ENCODE measurements at regions not wholly inside any gene's neighbourhood (a gene's known extent, or its start where the extent isn't known, plus 50 kb on each side); places are given as distances from the start of the nearest gene placed in this dataset.
"Not testable (repeated sequence)": the region's sequence is repeated elsewhere in the genome, so short reads cannot be mapped to it uniquely, and the experiment has no call there.

GRCh38 chr13:44312834-44313551 is 60.6 kb upstream of the SERP2 start:
- Histone ChIP-seq H3K27me3 (replicated peaks; ENCODE audit: insufficient read depth) (no peaks in the 10 kb centered on the region), H3K27ac (peak overlapping the region; percentile 52 to 62), H3K36me3 (no peaks in the 10 kb centered on the region), H3K4me1 (ENCODE audit: control insufficient read depth in 1 of 2, low read depth in 2 of 2) (peaks cover 3 to 49% of the 10 kb centered on the region in 2 donors), H3K4me3 (no peak overlapping the region), H3K9me3 (no peaks in the 10 kb centered on the region)
- DNase-seq (ENCODE audit: low spot score) (no peak), ATAC-seq (ENCODE audit: insufficient number of reproducible peaks, low FRiP score, low read depth) (no peak)
- TF ChIP-seq, protein P1, sequence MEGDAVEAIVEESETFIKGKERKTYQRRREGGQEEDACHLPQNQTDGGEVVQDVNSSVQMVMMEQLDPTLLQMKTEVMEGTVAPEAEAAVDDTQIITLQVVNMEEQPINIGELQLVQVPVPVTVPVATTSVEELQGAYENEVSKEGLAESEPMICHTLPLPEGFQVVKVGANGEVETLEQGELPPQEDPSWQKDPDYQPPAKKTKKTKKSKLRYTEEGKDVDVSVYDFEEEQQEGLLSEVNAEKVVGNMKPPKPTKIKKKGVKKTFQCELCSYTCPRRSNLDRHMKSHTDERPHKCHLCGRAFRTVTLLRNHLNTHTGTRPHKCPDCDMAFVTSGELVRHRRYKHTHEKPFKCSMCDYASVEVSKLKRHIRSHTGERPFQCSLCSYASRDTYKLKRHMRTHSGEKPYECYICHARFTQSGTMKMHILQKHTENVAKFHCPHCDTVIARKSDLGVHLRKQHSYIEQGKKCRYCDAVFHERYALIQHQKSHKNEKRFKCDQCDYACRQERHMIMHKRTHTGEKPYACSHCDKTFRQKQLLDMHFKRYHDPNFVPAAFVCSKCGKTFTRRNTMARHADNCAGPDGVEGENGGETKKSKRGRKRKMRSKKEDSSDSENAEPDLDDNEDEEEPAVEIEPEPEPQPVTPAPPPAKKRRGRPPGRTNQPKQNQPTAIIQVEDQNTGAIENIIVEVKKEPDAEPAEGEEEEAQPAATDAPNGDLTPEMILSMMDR (IDR thresholded peaks at IDR 0.05): no peak

DNA sequence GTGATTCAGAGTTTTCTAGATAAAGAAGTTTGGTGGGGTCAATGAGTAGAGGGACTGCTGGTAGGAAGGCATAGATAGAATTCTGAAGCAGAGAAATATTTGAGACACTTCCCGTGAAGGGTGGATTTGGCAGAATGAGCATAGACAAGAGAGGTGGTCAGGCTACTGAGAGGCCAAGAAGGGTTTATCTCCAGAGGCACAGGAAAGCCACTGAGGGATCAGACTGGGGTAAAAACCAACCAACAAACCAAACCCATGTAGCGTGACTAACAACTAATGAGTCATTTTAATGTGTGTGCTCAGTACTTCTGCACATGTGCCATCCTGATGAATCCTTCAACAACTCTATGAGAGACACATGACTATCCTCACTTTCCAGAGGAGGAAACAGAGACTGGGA is 60.0 kb upstream of the SERP2 start:
- TF ChIP-seq, protein P1 (IDR thresholded peaks at IDR 0.05): no peak
- ATAC-seq (ENCODE audit: insufficient number of reproducible peaks, low FRiP score, low read depth): no peak
- Histone ChIP-seq H3K27me3 (replicated peaks; ENCODE audit: insufficient read depth) (no peaks in the 10 kb centered on the region), H3K4me3 (no peak overlapping the region), H3K36me3 (no peaks in the 10 kb centered on the region), H3K27ac (peak overlapping the region; percentile 52 to 62), H3K4me1 (ENCODE audit: control insufficient read depth in 1 of 2, low read depth in 2 of 2) (peaks cover 3 to 54% of the 10 kb centered on the region in 2 donors), H3K9me3 (no peaks in the 10 kb centered on the region)
- DNase-seq (ENCODE audit: low spot score): no peak

- H3K9me3 ChIP-seq; ATAC-seq (ENCODE audit: insufficient number of reproducible peaks, low FRiP score, low read depth); H3K36me3 ChIP-seq; DNase-seq (ENCODE audit: low spot score); H3K27ac ChIP-seq; H3K27me3 ChIP-seq (replicated peaks; ENCODE audit: insufficient read depth); H3K4me3 ChIP-seq: not testable (repeated sequence)
- H3K4me1 ChIP-seq (ENCODE audit: control insufficient read depth in 1 of 2, low read depth in 2 of 2): peaks cover 3 to 54% of the 10 kb centered on the region in 2 donors
These were observed 59.5 kb upstream of the SERP2 start for GRCh38 chr13:44314160-44314559.

DNA sequence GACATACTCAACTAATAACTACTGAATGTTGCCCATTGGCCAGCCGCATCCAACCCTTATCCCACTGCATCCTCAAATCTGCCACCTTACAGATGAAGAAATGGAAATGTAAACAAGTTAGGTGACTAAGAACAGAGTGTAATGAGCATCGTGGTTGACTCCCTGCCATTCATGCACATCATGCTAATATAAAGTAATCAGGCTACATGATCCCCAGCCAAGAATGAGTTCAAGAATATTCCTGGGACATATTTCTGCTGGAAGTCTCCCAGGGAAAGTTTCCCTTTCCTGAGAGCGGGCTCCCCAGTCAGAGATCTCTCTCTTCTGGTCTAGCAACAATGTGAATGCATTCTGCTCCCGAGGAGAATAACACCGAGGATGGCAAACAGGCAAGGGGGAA is 55.9 kb upstream of the SERP2 start:
- peak overlapping the region; percentile 43 for H3K4me3 ChIP-seq
- DNase-seq (ENCODE audit: low spot score) (no peak), ATAC-seq (ENCODE audit: insufficient number of reproducible peaks, low FRiP score, low read depth) (peak; percentile 50)
- no peak overlapping the region for H3K27ac ChIP-seq
- TF ChIP-seq, protein P1 (IDR thresholded peaks at IDR 0.05): no peak
- no peaks in the 10 kb centered on the region for H3K9me3 ChIP-seq
- no peaks in the 10 kb centered on the region for H3K27me3 ChIP-seq (replicated peaks; ENCODE audit: insufficient read depth)
- peaks cover 3 to 30% of the 10 kb centered on the region in 2 donors for H3K4me1 ChIP-seq (ENCODE audit: control insufficient read depth in 1 of 2, low read depth in 2 of 2)
- no peaks in the 10 kb centered on the region for H3K36me3 ChIP-seq

- Histone ChIP-seq H3K27ac (no peak overlapping the region), H3K4me3 (peak overlapping the region; percentile 43), H3K27me3 (replicated peaks; ENCODE audit: insufficient read depth) (no peaks in the 10 kb centered on the region), H3K9me3 (no peaks in the 10 kb centered on the region), H3K36me3 (no peaks in the 10 kb centered on the region), H3K4me1 (ENCODE audit: control insufficient read depth in 1 of 2, low read depth in 2 of 2) (peaks cover 3 to 26% of the 10 kb centered on the region in 2 donors)
- TF ChIP-seq, protein P1 (IDR thresholded peaks at IDR 0.05): no peak
- DNase-seq (ENCODE audit: low spot score) (no peak), ATAC-seq (ENCODE audit: insufficient number of reproducible peaks, low FRiP score, low read depth) (no peak)
These were observed 55.5 kb upstream of the SERP2 start for GRCh38 chr13:44318161-44318560.

- ATAC-seq (ENCODE audit: insufficient number of reproducible peaks, low FRiP score, low read depth): no peak
- no peak for DNase-seq (ENCODE audit: low spot score)
- Histone ChIP-seq H3K4me1 (ENCODE audit: control insufficient read depth in 1 of 2, low read depth in 2 of 2) (peaks cover 0 to 18% of the 10 kb centered on the region in 2 donors), H3K27ac (no peak overlapping the region), H3K4me3 (no peak overlapping the region), H3K9me3 (no peaks in the 10 kb centered on the region), H3K36me3 (no peaks in the 10 kb centered on the region), H3K27me3 (replicated peaks; ENCODE audit: insufficient read depth) (no peaks in the 10 kb centered on the region)
- TF ChIP-seq, protein P1 (IDR thresholded peaks at IDR 0.05): no peak
These were observed 53.0 kb upstream of the SERP2 start for GRCh38 chr13:44320611-44321010.
